Suprapubic skin (tissue), 4 donors: ENCODE measurements at regions not wholly inside any gene's neighbourhood (a gene's known extent, or its start where the extent isn't known, plus 50 kb on each side); places are given as distances from the start of the nearest gene placed in this dataset.

Experiments used
- DNase-seq, 2 donors: peaks; one replicate each; pipeline ENCODE4 v3.0.0-alpha.2; 2019; ENCODE audit warnings: low spot score in 2 of 2
- H3K27ac ChIP-seq: fragments of 200-600 bp; sonication (generic); one replicate; pipeline ENCODE4 v1.5.1; 2019
- H3K27me3 ChIP-seq: fragments of 200-600 bp; sonication (generic); one replicate; pipeline ENCODE4 v1.5.1; 2019
- H3K36me3 ChIP-seq: fragments of 200-600 bp; sonication (generic); one replicate; pipeline ENCODE4 v1.5.1; 2019
- H3K4me1 ChIP-seq: fragments of 200-600 bp; sonication (generic); one replicate; pipeline ENCODE4 v1.5.1; 2019
- H3K4me3 ChIP-seq: fragments of 200-600 bp; sonication (generic); one replicate; pipeline ENCODE4 v1.5.1; 2019; ENCODE audit warnings: mild to moderate bottlenecking
- H3K9me3 ChIP-seq: fragments of 200-600 bp; sonication (generic); one replicate; pipeline ENCODE4 v1.5.1; 2019
- EP300 ChIP-seq: sonication (generic); formaldehyde crosslinking; IDR thresholded peaks from one replicate; pipeline ENCODE4 v1.6.1; 2017; ENCODE audit warnings: antibody characterized with exemption
- POLR2A ChIP-seq, 2 donors: fragments of 450-650 bp; IDR thresholded peaks; one replicate each; pipeline ENCODE4 v1.6.1; 2017; ENCODE audit warnings: antibody characterized with exemption in 2 of 2, mild to moderate bottlenecking in 2 of 2, moderate library complexity in 2 of 2
- POLR2AphosphoS5 ChIP-seq, 3 donors: sonication (generic); formaldehyde crosslinking; IDR thresholded peaks; one replicate each; pipeline ENCODE4 v1.6.1; 2017; ENCODE audit warnings: antibody characterized with exemption in 3 of 3
- WGBS: methylation state at CpG from one replicate; pipeline ENCODE4 v1.1.5; 2018; 5-methylcytosine and 5-hydroxymethylcytosine counted together
- TF ChIP-seq, protein P1 (sequence below), 2 donors: fragments of 200-600 bp in 1 of 2; fragments of 450-650 bp in 1 of 2; sonication (generic) in 1 of 2; IDR thresholded peaks; one replicate each; pipeline ENCODE4 v1.5.1; 2016 to 2019; ENCODE audit warnings: antibody characterized with exemption in 2 of 2, mild to moderate bottlenecking in 1 of 2, moderate library complexity in 1 of 2

DNA sequence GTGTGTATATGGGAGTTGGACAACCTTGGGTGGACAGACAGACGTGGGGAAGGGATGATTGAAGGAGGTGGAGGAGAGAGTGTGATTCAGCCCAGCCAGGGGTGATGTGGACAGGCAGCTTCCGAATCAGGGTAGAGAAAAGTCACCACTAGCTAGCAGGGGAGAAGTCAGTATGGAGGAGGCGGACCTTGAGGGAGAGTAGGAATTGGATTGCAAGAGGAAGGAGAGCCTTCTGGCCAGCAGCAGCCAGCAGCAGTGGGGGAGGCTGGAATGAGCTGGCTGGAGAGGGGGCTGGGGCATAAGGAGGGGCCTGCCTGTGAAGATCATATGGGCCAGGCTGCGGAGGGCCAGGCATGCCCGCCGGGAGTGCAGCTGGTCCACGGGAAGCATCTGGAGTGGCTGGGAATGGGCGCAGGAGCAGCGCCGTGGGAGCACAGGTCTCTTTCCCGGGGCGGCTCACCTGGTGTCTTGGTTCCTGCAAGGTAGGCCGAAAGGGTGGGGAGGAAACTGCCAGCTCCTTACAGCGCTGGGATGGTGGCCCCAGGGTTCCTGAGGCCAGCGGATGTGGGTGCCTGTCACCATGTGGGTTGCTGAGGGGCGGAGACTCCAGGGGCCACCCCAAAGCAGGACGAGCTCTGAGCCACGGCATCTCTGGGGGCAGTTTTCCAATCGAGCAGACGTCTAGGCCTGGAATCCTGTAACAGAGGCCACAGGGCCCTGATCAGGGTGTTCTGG lies 235.3 kb downstream of the SEC14L1 start:
- TF ChIP-seq EP300 (no peak), POLR2AphosphoS5 (IDR thresholded peaks at IDR 0.05) (no peak), POLR2A (IDR thresholded peaks at IDR 0.05) (no peak)
- TF ChIP-seq, protein P1, sequence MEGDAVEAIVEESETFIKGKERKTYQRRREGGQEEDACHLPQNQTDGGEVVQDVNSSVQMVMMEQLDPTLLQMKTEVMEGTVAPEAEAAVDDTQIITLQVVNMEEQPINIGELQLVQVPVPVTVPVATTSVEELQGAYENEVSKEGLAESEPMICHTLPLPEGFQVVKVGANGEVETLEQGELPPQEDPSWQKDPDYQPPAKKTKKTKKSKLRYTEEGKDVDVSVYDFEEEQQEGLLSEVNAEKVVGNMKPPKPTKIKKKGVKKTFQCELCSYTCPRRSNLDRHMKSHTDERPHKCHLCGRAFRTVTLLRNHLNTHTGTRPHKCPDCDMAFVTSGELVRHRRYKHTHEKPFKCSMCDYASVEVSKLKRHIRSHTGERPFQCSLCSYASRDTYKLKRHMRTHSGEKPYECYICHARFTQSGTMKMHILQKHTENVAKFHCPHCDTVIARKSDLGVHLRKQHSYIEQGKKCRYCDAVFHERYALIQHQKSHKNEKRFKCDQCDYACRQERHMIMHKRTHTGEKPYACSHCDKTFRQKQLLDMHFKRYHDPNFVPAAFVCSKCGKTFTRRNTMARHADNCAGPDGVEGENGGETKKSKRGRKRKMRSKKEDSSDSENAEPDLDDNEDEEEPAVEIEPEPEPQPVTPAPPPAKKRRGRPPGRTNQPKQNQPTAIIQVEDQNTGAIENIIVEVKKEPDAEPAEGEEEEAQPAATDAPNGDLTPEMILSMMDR (IDR thresholded peaks at IDR 0.05), result no peak
- no peaks in the 10 kb centered on the region for H3K36me3 ChIP-seq
- DNase-seq, result peak in 1 of 2 donors; percentile 61
- H3K27ac ChIP-seq, result peak overlapping the region; percentile 97
- no peaks in the 10 kb centered on the region for H3K9me3 ChIP-seq
- H3K4me3 ChIP-seq, result peak overlapping the region; percentile 86
- H3K27me3 ChIP-seq, result no peaks in the 10 kb centered on the region
- WGBS, result 59% methylated on average over 14 of the region's 20 CpGs
- peaks cover 94% of the 10 kb centered on the region for H3K4me1 ChIP-seq

GRCh38 chr17:77376795-77377709 lies 236.3 kb downstream of the SEC14L1 start:
- H3K4me3 ChIP-seq, result no peak overlapping the region
- TF ChIP-seq, protein P1 (IDR thresholded peaks at IDR 0.05), result no peak
- TF ChIP-seq POLR2A (IDR thresholded peaks at IDR 0.05) (no peak), POLR2AphosphoS5 (IDR thresholded peaks at IDR 0.05) (no peak), EP300 (no peak)
- peak in 1 of 2 donors; percentile 61 for DNase-seq
- H3K36me3 ChIP-seq, result no peaks in the 10 kb centered on the region
- 71% methylated on average over 28 of the region's 31 CpGs for WGBS
- no peaks in the 10 kb centered on the region for H3K27me3 ChIP-seq
- no peaks in the 10 kb centered on the region for H3K9me3 ChIP-seq
- peaks cover 94% of the 10 kb centered on the region for H3K4me1 ChIP-seq
- H3K27ac ChIP-seq, result peak overlapping the region; percentile 97

- Histone ChIP-seq H3K4me1 (peaks cover 94% of the 10 kb centered on the region), H3K4me3 (no peak overlapping the region), H3K36me3 (no peaks in the 10 kb centered on the region), H3K27me3 (no peaks in the 10 kb centered on the region), H3K27ac (peak overlapping the region; percentile 97), H3K9me3 (no peaks in the 10 kb centered on the region)
- no peak for DNase-seq
- TF ChIP-seq POLR2A (IDR thresholded peaks at IDR 0.05), result no peak
- TF ChIP-seq, protein P1 (IDR thresholded peaks at IDR 0.05), result no peak
- TF ChIP-seq POLR2AphosphoS5 (IDR thresholded peaks at IDR 0.05), result no peak
- TF ChIP-seq EP300, result no peak
- 73% methylated on average over 7 of the region's 11 CpGs for WGBS
These were observed 237.0 kb downstream of the SEC14L1 start for GRCh38 chr17:77377710-77378235.

DNA sequence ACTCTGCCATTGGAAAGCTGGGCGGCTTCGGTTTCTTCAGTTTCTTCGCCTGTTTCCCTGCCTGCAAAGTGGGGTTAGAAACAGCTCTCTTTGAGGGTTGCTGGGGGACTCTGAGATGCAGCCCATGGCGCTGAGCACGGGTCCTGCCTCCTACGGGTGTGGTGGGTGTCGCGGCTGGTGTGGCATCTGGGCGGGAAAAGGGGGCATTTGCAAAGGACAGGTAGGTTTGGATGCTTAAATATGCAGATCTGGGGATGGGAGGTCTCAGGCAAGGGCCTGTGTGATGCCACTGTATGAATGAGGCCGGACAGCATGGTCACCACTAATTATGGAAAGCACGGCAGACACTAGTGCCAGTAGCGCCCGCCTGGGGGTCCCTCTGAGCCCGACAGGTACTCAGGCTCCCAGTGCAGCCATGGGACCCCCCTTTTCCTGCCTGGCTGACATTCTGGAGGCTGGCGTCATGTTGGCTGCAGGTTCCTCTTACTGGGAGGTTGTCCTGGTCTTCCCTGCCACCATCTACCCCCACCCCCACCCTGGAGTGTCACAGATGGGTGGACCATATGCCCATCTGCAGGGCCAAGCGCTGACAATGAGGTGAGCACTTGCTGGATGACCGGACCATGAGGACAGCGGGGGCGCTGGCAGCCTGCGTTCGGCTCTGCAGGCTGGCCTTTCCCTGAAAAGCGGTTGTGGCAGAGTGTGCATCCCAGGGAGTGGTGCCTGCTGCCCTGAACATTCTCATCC lies 237.7 kb downstream of the SEC14L1 start:
- DNase-seq, result no peak
- Histone ChIP-seq H3K27ac (no peak overlapping the region), H3K36me3 (no peaks in the 10 kb centered on the region), H3K4me3 (no peak overlapping the region), H3K4me1 (peaks cover 99% of the 10 kb centered on the region), H3K27me3 (no peaks in the 10 kb centered on the region), H3K9me3 (no peaks in the 10 kb centered on the region)
- 87% methylated on average over 10 of the region's 22 CpGs for WGBS
- no peak for TF ChIP-seq EP300
- no peak for TF ChIP-seq POLR2AphosphoS5 (IDR thresholded peaks at IDR 0.05)
- TF ChIP-seq, protein P1 (IDR thresholded peaks at IDR 0.05), result no peak
- no peak for TF ChIP-seq POLR2A (IDR thresholded peaks at IDR 0.05)
